ENCODE measurements at regions not wholly inside any gene's neighbourhood (a gene's known extent, or its start where the extent isn't known, plus 50 kb on each side); places are given as distances from the start of the nearest gene placed in this dataset.

DNA sequence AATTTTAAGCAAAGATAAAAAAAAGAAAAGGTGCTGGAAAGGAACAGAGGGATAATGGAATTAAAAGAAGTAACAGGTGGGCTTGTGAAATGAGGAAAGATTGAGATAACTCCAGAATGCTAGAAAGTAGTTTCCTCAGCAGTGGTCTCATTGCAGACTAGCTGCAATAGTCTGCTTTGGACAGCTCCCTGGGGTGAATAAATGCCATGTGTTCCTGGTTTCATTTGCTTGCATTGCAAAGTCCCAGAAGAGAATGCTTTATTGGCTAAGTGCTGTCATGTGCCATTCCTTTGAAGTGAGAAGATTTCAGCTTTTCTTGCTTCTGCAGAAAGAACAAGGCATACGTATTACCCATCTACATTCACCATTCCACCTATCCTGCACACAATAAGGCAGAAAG lies 478.8 kb upstream of the RAG2 start:
- TF ChIP-seq GATA1 (IDR thresholded peaks at IDR 0.05; ENCODE audit: low read depth, low read length) (no peak), POLR2A (IDR thresholded peaks at IDR 0.05; ENCODE audit: low read length) (no peak)
- DNase-seq, result no peak

GRCh38 chr11:37072538-37073055 lies 474.6 kb upstream of the RAG2 start:
- no peak for DNase-seq
- no peak for TF ChIP-seq GATA1 (IDR thresholded peaks at IDR 0.05; ENCODE audit: low read depth, low read length)
- TF ChIP-seq POLR2A (IDR thresholded peaks at IDR 0.05; ENCODE audit: low read length), result no peak

DNA sequence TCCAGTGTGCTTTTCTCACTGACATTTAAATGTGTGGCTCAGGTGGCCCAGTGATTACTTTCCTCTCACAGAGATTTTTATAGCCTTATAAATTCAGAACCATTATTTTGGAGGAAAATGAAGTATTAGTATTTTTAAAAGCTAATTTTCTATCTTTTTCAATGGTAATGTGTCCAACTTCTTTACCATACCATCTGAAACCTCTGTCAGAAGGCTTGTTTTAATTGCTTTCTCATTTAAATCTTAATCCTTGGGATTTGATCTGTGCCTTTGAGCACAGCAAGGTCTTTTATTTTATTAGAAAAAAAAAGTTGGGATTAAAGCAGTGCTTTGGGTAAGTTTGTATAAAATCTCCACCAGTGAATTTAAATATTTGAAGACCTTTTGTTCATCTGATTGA lies 452.3 kb upstream of the RAG2 start:
- no peak for DNase-seq
- no peak for TF ChIP-seq POLR2A (IDR thresholded peaks at IDR 0.05; ENCODE audit: low read length)
- TF ChIP-seq GATA1 (IDR thresholded peaks at IDR 0.05; ENCODE audit: low read depth, low read length), result no peak

DNA sequence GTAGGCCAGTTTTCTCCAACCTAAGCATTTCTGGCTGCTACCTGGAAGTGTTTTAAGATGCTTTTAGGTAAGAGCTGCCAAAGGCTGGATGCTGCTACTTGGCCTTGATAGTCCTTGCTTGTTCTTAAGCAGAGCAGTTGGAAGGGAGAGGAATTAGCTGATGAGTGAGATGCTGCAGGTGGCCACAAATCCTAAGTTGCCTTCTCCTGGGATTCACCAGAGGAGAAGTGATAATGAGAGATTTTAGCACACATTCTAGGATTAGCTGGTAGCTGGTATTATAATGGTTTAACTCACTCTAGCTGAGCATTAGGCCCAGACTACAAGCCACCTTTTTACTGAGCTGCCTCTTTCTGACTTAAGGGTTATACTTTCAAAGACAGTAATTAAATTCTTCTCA lies 442.9 kb upstream of the RAG2 start:
- TF ChIP-seq POLR2A (IDR thresholded peaks at IDR 0.05; ENCODE audit: low read length) (no peak), GATA1 (IDR thresholded peaks at IDR 0.05; ENCODE audit: low read depth, low read length) (no peak)
- no peak for DNase-seq

DNA sequence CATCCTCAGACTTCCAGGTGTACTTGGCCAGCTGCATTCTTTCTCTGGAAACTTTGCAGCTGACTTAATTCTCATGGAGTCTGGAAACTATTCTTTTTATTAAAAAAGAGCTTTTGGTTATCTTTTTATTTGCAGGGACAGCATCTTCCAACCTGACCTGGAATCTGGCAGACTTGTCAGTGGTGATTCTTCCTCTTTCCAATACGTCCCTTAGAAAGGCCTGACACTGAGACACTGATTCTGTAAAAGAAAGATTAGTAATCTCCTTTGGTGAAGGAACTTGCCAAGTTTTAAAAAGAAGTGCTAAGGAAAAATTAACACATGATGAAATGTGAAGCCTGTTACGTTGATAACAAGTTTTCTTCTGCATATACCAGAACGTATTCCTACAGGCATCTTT lies 440.9 kb upstream of the RAG2 start:
- DNase-seq, result no peak
- no peak for TF ChIP-seq POLR2A (IDR thresholded peaks at IDR 0.05; ENCODE audit: low read length)
- TF ChIP-seq GATA1 (IDR thresholded peaks at IDR 0.05; ENCODE audit: low read depth, low read length), result no peak

- TF ChIP-seq POLR2A (IDR thresholded peaks at IDR 0.05; ENCODE audit: low read length) (no peak), GATA1 (IDR thresholded peaks at IDR 0.05; ENCODE audit: low read depth, low read length) (no peak)
These were observed 428.7 kb upstream of the RAG2 start for GRCh38 chr11:37026741-37027140.

DNA sequence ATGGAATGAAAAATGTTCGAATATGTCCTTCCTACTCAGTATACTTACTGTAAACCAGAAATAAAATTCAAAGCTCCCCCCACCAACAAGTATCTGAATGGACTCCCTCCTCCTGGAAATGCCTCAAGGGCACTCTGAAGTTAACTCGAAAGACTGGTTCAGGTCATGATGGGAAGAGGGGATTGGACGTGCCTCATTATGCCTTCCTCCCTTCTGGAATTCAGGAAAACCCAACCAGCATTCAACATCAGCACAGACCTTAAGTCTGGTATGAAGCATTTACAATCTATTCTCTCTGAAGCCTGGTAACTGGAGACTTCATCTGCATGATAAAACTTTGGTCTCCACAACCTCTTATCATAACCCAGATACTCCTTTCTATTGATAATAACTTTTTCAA lies 428.3 kb upstream of the RAG2 start:
- TF ChIP-seq POLR2A (IDR thresholded peaks at IDR 0.05; ENCODE audit: low read length), result no peak
- no peak for TF ChIP-seq GATA1 (IDR thresholded peaks at IDR 0.05; ENCODE audit: low read depth, low read length)
- DNase-seq, result no peak

More at GRCh38 chr11:37026741-37027140, 428.7 kb upstream of the RAG2 start:
- no peak for DNase-seq

GRCh38 chr11:37006563-37006962 lies 408.5 kb upstream of the RAG2 start:
- no peak for DNase-seq
- TF ChIP-seq GATA1 (IDR thresholded peaks at IDR 0.05; ENCODE audit: low read depth, low read length) (no peak), POLR2A (IDR thresholded peaks at IDR 0.05; ENCODE audit: low read length) (no peak)

GRCh38 chr11:37002831-37003230 lies 404.8 kb upstream of the RAG2 start:
- no peak for DNase-seq

DNA sequence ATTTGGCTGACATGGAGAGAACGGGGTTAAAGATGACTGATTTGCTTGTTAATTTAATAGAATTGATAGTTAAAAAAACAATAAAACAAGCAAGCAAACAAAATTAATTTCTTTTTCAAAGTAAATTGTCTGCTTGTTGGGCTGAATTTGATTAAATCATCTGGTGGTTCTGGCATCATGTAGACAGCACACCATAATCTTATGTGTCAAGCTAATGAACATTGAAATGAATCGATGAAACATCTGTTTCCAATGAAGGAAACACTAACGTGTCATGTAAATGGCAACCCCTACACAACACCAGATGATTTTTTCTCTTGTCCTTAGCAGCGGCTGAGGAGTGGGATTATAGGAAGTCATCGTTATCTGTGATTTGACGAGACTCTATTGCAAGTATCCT lies 399.6 kb upstream of the RAG2 start:
- no peak for TF ChIP-seq GATA1 (IDR thresholded peaks at IDR 0.05; ENCODE audit: low read depth, low read length)
- TF ChIP-seq POLR2A (IDR thresholded peaks at IDR 0.05; ENCODE audit: low read length), result no peak
- DNase-seq, result no peak

More at GRCh38 chr11:37002831-37003230, 404.8 kb upstream of the RAG2 start:
- TF ChIP-seq GATA1 (IDR thresholded peaks at IDR 0.05; ENCODE audit: low read depth, low read length), result no peak
- no peak for TF ChIP-seq POLR2A (IDR thresholded peaks at IDR 0.05; ENCODE audit: low read length)

GRCh38 chr11:36996795-36997194 lies 398.8 kb upstream of the RAG2 start:
- no peak for DNase-seq

GRCh38 chr11:36994208-36994607 lies 396.2 kb upstream of the RAG2 start:
- no peak for DNase-seq
- TF ChIP-seq GATA1 (IDR thresholded peaks at IDR 0.05; ENCODE audit: low read depth, low read length), result no peak
- no peak for TF ChIP-seq POLR2A (IDR thresholded peaks at IDR 0.05; ENCODE audit: low read length)

More at GRCh38 chr11:36996795-36997194, 398.8 kb upstream of the RAG2 start:
- no peak for TF ChIP-seq POLR2A (IDR thresholded peaks at IDR 0.05; ENCODE audit: low read length)
- TF ChIP-seq GATA1 (IDR thresholded peaks at IDR 0.05; ENCODE audit: low read depth, low read length), result no peak

GRCh38 chr11:36988556-36988955 lies 390.5 kb upstream of the RAG2 start:
- no peak for DNase-seq
- TF ChIP-seq GATA1 (IDR thresholded peaks at IDR 0.05; ENCODE audit: low read depth, low read length) (no peak), POLR2A (IDR thresholded peaks at IDR 0.05; ENCODE audit: low read length) (no peak)

GRCh38 chr11:36985562-36985961 lies 387.5 kb upstream of the RAG2 start:
- DNase-seq, result no peak
- TF ChIP-seq GATA1 (IDR thresholded peaks at IDR 0.05; ENCODE audit: low read depth, low read length) (no peak), POLR2A (IDR thresholded peaks at IDR 0.05; ENCODE audit: low read length) (no peak)

GRCh38 chr11:36976741-36977140 lies 378.7 kb upstream of the RAG2 start:
- TF ChIP-seq GATA1 (IDR thresholded peaks at IDR 0.05; ENCODE audit: low read depth, low read length), result no peak
- no peak for TF ChIP-seq POLR2A (IDR thresholded peaks at IDR 0.05; ENCODE audit: low read length)
- DNase-seq, result no peak

GRCh38 chr11:36974771-36975170 lies 376.7 kb upstream of the RAG2 start:
- no peak for DNase-seq
- TF ChIP-seq POLR2A (IDR thresholded peaks at IDR 0.05; ENCODE audit: low read length), result no peak
